GM23338 (cell line): ENCODE measurements at regions not wholly inside any gene's neighbourhood (a gene's known extent, or its start where the extent isn't known, plus 50 kb on each side); places are given as distances from the start of the nearest gene placed in this dataset.

Experiments used
- ATAC-seq: fragments of 200-7000 bp; cut with Tn5 transposase; 3 replicates; pipeline ENCODE4 v1.9.1; 2020
- DNase-seq: peaks from one replicate; pipeline ENCODE4 v3.0.0-alpha.2; 2015; ENCODE audit warnings: low spot score
- H2AFZ ChIP-seq: fragments of 200-600 bp; sonication (generic); 2 replicates; pipeline ENCODE4 v1.8.0; 2016; ENCODE audit warnings: antibody characterized with exemption, mild to moderate bottlenecking, moderate library complexity
- H3F3A ChIP-seq: fragments of 200-600 bp; sonication (generic); replicated peaks from 2 replicates; pipeline ENCODE4 v1.8.0; 2017; ENCODE audit warnings: antibody characterized with exemption, mixed run types, low read depth
- H3K27ac ChIP-seq: fragments of 200-600 bp; sonication (generic); 2 replicates; pipeline ENCODE4 v1.6.1; 2016; ENCODE audit warnings: low read depth
- H3K27me3 ChIP-seq: fragments of 200-600 bp; sonication (generic); 2 replicates; pipeline ENCODE4 v1.8.0; 2016; ENCODE audit warnings: mild to moderate bottlenecking, mixed run types, moderate library complexity; ENCODE audit not compliant: insufficient read depth
- H3K36me3 ChIP-seq: fragments of 200-600 bp; sonication (generic); 2 replicates; pipeline ENCODE4 v1.8.0; 2016; ENCODE audit warnings: mild to moderate bottlenecking; ENCODE audit not compliant: insufficient read depth
- H3K4me1 ChIP-seq: fragments of 200-600 bp; sonication (generic); 2 replicates; pipeline ENCODE4 v1.8.0; 2016; ENCODE audit warnings: mild to moderate bottlenecking, moderate library complexity; ENCODE audit not compliant: insufficient read depth
- H3K4me2 ChIP-seq: fragments of 200-600 bp; sonication (generic); 2 replicates; pipeline ENCODE4 v1.7.1; 2017; ENCODE audit warnings: mixed run types
- H3K4me3 ChIP-seq: fragments of 200-600 bp; sonication (generic); 2 replicates; pipeline ENCODE4 v1.6.1; 2016; ENCODE audit warnings: mixed run types
- H3K79me2 ChIP-seq: fragments of 200-600 bp; sonication (generic); replicated peaks from 2 replicates; pipeline ENCODE4 v1.8.0; 2017; ENCODE audit warnings: mild to moderate bottlenecking; ENCODE audit not compliant: insufficient read depth
- H3K9me2 ChIP-seq: fragments of 200-600 bp; sonication (generic); 2 replicates; pipeline ENCODE4 v1.8.0; 2017; ENCODE audit not compliant: insufficient read depth
- H4K20me1 ChIP-seq: fragments of 200-600 bp; sonication (generic); replicated peaks from 2 replicates; pipeline ENCODE4 v1.8.0; 2017; ENCODE audit warnings: mild to moderate bottlenecking; ENCODE audit not compliant: insufficient read depth
- H3K27ac Mint-ChIP-seq: 2 replicates; pipeline ENCODE4 v1.8.0; 2020; ENCODE audit warnings: inconsistent platforms, mild to moderate bottlenecking, moderate library complexity, mixed read lengths
- H3K27me3 Mint-ChIP-seq: 3 replicates; pipeline ENCODE4 v1.8.0; 2022; ENCODE audit warnings: low read depth, mild to moderate bottlenecking, moderate library complexity, mixed read lengths, inconsistent platforms; ENCODE audit not compliant: insufficient read depth, poor library complexity
- H3K36me3 Mint-ChIP-seq: 3 replicates; pipeline ENCODE4 v1.8.0; 2021; ENCODE audit warnings: low read depth, mild to moderate bottlenecking, inconsistent platforms, moderate library complexity, mixed read lengths
- H3K4me1 Mint-ChIP-seq: 3 replicates; pipeline ENCODE4 v1.8.0; 2020; ENCODE audit warnings: mild to moderate bottlenecking, inconsistent platforms, mixed read lengths
- H3K4me3 Mint-ChIP-seq: 3 replicates; pipeline ENCODE4 v1.8.0; 2021; ENCODE audit warnings: moderate library complexity, mild to moderate bottlenecking, inconsistent platforms, mixed read lengths
- H3K9me3 Mint-ChIP-seq: 3 replicates; pipeline ENCODE4 v1.8.0; 2020; ENCODE audit warnings: moderate library complexity, mild to moderate bottlenecking, inconsistent platforms, mixed read lengths
- CREB1 ChIP-seq: fragments of 250-450 bp; sonication (Bioruptor Pico); IDR thresholded peaks from 2 replicates; pipeline ENCODE4 v1.5.0; 2020; ENCODE audit warnings: low read depth, mild to moderate bottlenecking, moderate library complexity
- EZH2phosphoT487 ChIP-seq: fragments of 200-600 bp; sonication (generic); IDR thresholded peaks from one replicate; pipeline ENCODE4 v1.8.1; 2018; ENCODE audit warnings: antibody characterized with exemption; ENCODE audit not compliant: unreplicated experiment
- JUNB ChIP-seq: IDR thresholded peaks from one replicate; pipeline ENCODE4 v1.6.1; 2016; ENCODE audit warnings: antibody characterized with exemption; ENCODE audit not compliant: unreplicated experiment
- NANOG ChIP-seq: IDR thresholded peaks from 2 replicates; pipeline ENCODE4 v1.6.1; 2016; ENCODE audit warnings: antibody characterized with exemption, borderline replicate concordance
- POLR2AphosphoS5 ChIP-seq: IDR thresholded peaks from 2 replicates; pipeline ENCODE4 v1.6.1; 2016; ENCODE audit warnings: antibody characterized with exemption, low read depth
- TF ChIP-seq, protein P1 (sequence below): IDR thresholded peaks from 2 replicates; pipeline ENCODE4 v1.6.1; 2016; ENCODE audit warnings: antibody characterized with exemption
- TF ChIP-seq, protein P2 (sequence below): fragments of 250-450 bp; sonication (Bioruptor Pico); IDR thresholded peaks from 2 replicates; pipeline ENCODE4 v1.5.0; 2020; ENCODE audit warnings: mild to moderate bottlenecking, moderate library complexity

DNA sequence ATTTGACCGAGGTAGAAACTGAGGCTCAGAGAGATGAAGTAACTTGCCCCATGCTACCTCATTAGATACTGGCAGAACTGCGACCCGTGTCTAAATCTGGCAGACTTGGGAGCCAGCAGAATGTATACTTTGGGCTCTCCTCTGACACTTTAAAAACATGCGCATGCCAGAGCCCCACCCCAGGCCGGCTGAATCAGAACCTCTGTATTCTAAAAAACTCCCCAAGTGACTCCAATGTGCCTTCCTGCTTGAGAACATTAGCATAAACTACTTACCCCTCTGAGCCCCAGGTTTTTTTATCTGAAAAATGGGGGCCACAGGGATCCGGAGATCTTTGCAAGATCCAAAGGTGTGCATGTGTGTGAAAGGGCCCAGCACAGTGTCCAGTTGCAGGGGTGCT, 344.7 kb upstream of the USP24 start:
- no peaks in the 10 kb centered on the region; the same call in 1 of the 2 replicates for H3K4me1 ChIP-seq
- no peaks in the 10 kb centered on the region for H3K79me2 ChIP-seq
- no peaks in the 10 kb centered on the region for H4K20me1 ChIP-seq
- H3K36me3 ChIP-seq: no peaks in the 10 kb centered on the region
- H3K27me3 ChIP-seq: no peaks in the 10 kb centered on the region
- Mint-ChIP-seq H3K27ac (no peak overlapping the region), H3K4me1 (no peaks in the 10 kb centered on the region; the same call in 2 of the 3 replicates), H3K36me3 (no peaks in the 10 kb centered on the region), H3K27me3 (no peaks in the 10 kb centered on the region), H3K9me3 (no peaks in the 10 kb centered on the region), H3K4me3 (no peak overlapping the region)
- no peak overlapping the region for H3K4me3 ChIP-seq
- no peak overlapping the region for H3K4me2 ChIP-seq
- DNase-seq (no peak), ATAC-seq (no peak)
- H3K9me2 ChIP-seq: no peaks in the 10 kb centered on the region; the same call in 1 of the 2 replicates
- H3K27ac ChIP-seq: no peak overlapping the region
- no peaks in the 10 kb centered on the region for H3F3A ChIP-seq
- no peak overlapping the region for H2AFZ ChIP-seq
- no peak for TF ChIP-seq EZH2phosphoT487
- no peak for TF ChIP-seq JUNB
- TF ChIP-seq, protein P1, sequence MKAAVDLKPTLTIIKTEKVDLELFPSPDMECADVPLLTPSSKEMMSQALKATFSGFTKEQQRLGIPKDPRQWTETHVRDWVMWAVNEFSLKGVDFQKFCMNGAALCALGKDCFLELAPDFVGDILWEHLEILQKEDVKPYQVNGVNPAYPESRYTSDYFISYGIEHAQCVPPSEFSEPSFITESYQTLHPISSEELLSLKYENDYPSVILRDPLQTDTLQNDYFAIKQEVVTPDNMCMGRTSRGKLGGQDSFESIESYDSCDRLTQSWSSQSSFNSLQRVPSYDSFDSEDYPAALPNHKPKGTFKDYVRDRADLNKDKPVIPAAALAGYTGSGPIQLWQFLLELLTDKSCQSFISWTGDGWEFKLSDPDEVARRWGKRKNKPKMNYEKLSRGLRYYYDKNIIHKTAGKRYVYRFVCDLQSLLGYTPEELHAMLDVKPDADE: no peak

DNA sequence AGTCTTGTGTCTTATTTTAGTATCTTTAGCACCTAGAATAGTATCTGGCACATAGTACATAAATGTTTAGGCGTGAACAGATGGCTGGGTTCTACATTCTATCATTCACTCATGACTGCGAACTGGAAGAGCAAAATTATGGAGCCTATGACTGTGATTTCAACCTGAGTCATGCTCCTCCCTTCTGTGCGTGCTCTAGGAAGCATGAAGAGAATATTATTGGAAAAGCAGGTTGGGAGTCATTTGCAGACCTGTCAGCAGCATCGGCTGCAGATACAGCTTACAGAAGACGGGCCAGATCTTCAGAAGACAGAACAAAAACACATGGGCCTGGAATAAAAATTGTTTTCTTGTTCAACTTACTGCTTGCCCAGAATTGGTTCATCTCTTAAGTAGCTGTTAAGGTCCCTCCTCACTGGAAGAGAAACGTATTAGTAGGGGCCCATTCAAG, 344.0 kb upstream of the USP24 start:
- Histone ChIP-seq H3K36me3 (no peaks in the 10 kb centered on the region), H3K27ac (no peak overlapping the region), H3K27me3 (no peaks in the 10 kb centered on the region), H3K4me1 (no peaks in the 10 kb centered on the region; the same call in 1 of the 2 replicates), H3K9me2 (no peaks in the 10 kb centered on the region; the same call in 1 of the 2 replicates), H4K20me1 (no peaks in the 10 kb centered on the region), H3K4me3 (no peak overlapping the region), H3K79me2 (no peaks in the 10 kb centered on the region), H3F3A (no peaks in the 10 kb centered on the region), H3K4me2 (no peak overlapping the region), H2AFZ (no peak overlapping the region)
- TF ChIP-seq CREB1 (CRISPR knock-in tag) (no peak), NANOG (no peak), POLR2AphosphoS5 (no peak), EZH2phosphoT487 (no peak)
- TF ChIP-seq, protein P2, sequence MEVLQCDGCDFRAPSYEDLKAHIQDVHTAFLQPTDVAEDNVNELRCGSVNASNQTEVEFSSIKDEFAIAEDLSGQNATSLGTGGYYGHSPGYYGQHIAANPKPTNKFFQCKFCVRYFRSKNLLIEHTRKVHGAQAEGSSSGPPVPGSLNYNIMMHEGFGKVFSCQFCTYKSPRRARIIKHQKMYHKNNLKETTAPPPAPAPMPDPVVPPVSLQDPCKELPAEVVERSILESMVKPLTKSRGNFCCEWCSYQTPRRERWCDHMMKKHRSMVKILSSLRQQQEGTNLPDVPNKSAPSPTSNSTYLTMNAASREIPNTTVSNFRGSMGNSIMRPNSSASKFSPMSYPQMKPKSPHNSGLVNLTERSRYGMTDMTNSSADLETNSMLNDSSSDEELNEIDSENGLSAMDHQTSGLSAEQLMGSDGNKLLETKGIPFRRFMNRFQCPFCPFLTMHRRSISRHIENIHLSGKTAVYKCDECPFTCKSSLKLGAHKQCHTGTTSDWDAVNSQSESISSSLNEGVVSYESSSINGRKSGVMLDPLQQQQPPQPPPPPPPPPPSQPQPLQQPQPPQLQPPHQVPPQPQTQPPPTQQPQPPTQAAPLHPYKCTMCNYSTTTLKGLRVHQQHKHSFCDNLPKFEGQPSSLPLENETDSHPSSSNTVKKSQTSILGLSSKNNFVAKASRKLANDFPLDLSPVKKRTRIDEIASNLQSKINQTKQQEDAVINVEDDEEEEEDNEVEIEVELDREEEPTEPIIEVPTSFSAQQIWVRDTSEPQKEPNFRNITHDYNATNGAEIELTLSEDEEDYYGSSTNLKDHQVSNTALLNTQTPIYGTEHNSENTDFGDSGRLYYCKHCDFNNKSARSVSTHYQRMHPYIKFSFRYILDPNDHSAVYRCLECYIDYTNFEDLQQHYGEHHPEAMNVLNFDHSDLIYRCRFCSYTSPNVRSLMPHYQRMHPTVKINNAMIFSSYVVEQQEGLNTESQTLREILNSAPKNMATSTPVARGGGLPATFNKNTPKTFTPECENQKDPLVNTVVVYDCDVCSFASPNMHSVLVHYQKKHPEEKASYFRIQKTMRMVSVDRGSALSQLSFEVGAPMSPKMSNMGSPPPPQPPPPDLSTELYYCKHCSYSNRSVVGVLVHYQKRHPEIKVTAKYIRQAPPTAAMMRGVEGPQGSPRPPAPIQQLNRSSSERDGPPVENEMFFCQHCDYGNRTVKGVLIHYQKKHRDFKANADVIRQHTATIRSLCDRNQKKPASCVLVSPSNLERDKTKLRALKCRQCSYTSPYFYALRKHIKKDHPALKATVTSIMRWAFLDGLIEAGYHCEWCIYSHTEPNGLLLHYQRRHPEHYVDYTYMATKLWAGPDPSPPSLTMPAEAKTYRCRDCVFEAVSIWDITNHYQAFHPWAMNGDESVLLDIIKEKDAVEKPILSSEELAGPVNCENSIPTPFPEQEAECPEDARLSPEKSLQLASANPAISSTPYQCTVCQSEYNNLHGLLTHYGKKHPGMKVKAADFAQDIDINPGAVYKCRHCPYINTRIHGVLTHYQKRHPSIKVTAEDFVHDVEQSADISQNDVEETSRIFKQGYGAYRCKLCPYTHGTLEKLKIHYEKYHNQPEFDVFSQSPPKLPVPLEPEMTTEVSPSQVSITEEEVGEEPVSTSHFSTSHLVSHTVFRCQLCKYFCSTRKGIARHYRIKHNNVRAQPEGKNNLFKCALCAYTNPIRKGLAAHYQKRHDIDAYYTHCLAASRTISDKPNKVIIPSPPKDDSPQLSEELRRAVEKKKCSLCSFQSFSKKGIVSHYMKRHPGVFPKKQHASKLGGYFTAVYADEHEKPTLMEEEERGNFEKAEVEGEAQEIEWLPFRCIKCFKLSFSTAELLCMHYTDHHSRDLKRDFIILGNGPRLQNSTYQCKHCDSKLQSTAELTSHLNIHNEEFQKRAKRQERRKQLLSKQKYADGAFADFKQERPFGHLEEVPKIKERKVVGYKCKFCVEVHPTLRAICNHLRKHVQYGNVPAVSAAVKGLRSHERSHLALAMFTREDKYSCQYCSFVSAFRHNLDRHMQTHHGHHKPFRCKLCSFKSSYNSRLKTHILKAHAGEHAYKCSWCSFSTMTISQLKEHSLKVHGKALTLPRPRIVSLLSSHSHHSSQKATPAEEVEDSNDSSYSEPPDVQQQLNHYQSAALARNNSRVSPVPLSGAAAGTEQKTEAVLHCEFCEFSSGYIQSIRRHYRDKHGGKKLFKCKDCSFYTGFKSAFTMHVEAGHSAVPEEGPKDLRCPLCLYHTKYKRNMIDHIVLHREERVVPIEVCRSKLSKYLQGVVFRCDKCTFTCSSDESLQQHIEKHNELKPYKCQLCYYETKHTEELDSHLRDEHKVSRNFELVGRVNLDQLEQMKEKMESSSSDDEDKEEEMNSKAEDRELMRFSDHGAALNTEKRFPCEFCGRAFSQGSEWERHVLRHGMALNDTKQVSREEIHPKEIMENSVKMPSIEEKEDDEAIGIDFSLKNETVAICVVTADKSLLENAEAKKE (CRISPR knock-in tag): no peak
- DNase-seq (no peak), ATAC-seq (no peak)
- H3K4me1 Mint-ChIP-seq: no peaks in the 10 kb centered on the region; the same call in 2 of the 3 replicates
- no peak overlapping the region; the same call in 1 of the 2 replicates for H3K27ac Mint-ChIP-seq
- H3K4me3 Mint-ChIP-seq: no peak overlapping the region
- H3K36me3 Mint-ChIP-seq: no peaks in the 10 kb centered on the region
- no peaks in the 10 kb centered on the region for H3K9me3 Mint-ChIP-seq
- H3K27me3 Mint-ChIP-seq: no peaks in the 10 kb centered on the region
